Type B pancreatic cell (in vitro differentiated cells): ENCODE measurements at regions not wholly inside any gene's neighbourhood (a gene's known extent, or its start where the extent isn't known, plus 50 kb on each side); places are given as distances from the start of the nearest gene placed in this dataset.

Source experiments
- DNase-seq: peaks from one replicate; pipeline ENCODE4 v3.0.0; 2021; ENCODE audit warnings: mixed read lengths; ENCODE audit not compliant: unreplicated experiment; ENCODE audit errors: extremely low spot score
- H3K27ac Mint-ChIP-seq: 2 replicates; pipeline ENCODE4 v1.8.0; 2021; ENCODE audit warnings: mild to moderate bottlenecking, mixed read lengths
- H3K27me3 Mint-ChIP-seq: 2 replicates; pipeline ENCODE4 v1.8.0; 2021; ENCODE audit warnings: mixed read lengths
- H3K36me3 Mint-ChIP-seq: 2 replicates; pipeline ENCODE4 v1.8.0; 2021; ENCODE audit warnings: mixed read lengths
- H3K4me1 Mint-ChIP-seq: one replicate; pipeline ENCODE4 v1.8.0; 2021; ENCODE audit warnings: mixed read lengths; ENCODE audit not compliant: unreplicated experiment
- H3K4me3 Mint-ChIP-seq: 2 replicates; pipeline ENCODE4 v1.8.0; 2021; ENCODE audit warnings: mild to moderate bottlenecking, mixed read lengths
- H3K9me3 Mint-ChIP-seq: 2 replicates; pipeline ENCODE4 v1.8.0; 2021; ENCODE audit warnings: mixed read lengths
- TF ChIP-seq, protein P1 (sequence below): fragments of 200-600 bp; sonication (generic); conservative IDR thresholded peaks from 2 replicates; pipeline ENCODE4 v1.5.0; 2021; ENCODE audit warnings: antibody characterized with exemption, mild to moderate bottlenecking

DNA sequence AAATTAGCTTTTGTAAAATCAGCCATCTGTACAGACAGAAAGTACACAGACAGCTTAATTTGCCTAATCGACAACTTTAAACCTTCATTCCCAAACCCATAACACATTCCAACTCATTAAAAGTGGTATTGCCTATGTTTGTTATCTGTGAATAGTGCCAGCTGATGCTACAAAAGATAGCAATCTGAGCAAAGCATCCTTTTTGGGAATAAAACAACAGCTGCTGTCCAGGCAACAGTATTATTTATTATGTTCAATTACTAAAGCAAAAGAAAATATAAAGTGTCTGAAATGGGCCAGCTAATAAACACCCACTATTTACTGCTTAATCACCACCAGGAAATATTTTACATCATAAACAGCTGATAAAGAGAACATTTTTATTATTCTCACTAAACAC lies 134.8 kb upstream of the ABI3BP start:
- Mint-ChIP-seq H3K9me3 (no peaks in the 10 kb centered on the region), H3K4me3 (no peak overlapping the region), H3K4me1 (no peaks in the 10 kb centered on the region), H3K36me3 (no peaks in the 10 kb centered on the region), H3K27ac (no peak overlapping the region), H3K27me3 (peaks cover 4% of the 10 kb centered on the region)
- no peak for DNase-seq
- TF ChIP-seq, protein P1, sequence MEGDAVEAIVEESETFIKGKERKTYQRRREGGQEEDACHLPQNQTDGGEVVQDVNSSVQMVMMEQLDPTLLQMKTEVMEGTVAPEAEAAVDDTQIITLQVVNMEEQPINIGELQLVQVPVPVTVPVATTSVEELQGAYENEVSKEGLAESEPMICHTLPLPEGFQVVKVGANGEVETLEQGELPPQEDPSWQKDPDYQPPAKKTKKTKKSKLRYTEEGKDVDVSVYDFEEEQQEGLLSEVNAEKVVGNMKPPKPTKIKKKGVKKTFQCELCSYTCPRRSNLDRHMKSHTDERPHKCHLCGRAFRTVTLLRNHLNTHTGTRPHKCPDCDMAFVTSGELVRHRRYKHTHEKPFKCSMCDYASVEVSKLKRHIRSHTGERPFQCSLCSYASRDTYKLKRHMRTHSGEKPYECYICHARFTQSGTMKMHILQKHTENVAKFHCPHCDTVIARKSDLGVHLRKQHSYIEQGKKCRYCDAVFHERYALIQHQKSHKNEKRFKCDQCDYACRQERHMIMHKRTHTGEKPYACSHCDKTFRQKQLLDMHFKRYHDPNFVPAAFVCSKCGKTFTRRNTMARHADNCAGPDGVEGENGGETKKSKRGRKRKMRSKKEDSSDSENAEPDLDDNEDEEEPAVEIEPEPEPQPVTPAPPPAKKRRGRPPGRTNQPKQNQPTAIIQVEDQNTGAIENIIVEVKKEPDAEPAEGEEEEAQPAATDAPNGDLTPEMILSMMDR = no peak

DNA sequence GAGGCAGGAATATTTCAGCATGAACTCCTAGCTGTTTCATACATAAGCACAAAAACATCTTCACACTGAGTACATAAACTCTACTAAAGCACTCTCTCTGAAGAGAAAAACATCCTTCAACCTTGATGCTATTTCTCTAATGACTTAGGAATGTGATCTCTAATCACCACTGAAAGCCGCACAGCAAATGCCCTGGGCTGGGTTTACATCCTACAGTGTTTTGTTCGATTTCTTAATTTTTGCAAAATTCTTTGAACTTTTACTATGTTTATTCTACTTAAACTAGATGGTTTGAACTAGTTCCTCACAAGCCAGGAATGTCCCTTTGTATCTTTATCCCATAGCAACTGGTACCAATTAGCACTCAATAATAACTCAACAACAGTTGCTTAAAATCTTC lies 130.9 kb upstream of the ABI3BP start:
- H3K27me3 Mint-ChIP-seq = no peaks in the 10 kb centered on the region
- no peaks in the 10 kb centered on the region for H3K4me1 Mint-ChIP-seq
- no peaks in the 10 kb centered on the region for H3K9me3 Mint-ChIP-seq
- no peak overlapping the region for H3K4me3 Mint-ChIP-seq
- no peaks in the 10 kb centered on the region for H3K36me3 Mint-ChIP-seq
- no peak for DNase-seq
- no peak overlapping the region for H3K27ac Mint-ChIP-seq
- TF ChIP-seq, protein P1 = no peak

DNA sequence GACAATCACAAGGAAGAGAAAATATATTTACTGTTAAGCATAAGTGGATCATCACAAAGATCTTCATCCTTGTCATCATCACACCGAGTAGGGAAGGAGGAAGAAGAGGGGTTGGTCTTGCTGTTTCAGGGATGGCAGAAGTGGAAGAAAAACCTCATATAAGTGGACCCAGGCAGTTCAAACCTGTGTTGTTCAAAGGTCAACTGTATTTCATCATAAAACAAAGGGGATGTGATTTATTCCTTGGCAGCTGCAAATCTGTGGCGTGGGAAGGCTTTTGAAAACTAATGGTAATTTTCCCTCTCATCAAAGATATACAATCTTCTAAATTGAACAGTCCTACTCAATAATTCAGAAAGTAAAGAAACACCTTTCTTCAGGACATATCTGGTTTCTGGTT lies 129.9 kb upstream of the ABI3BP start:
- Mint-ChIP-seq H3K36me3 (no peaks in the 10 kb centered on the region), H3K9me3 (no peaks in the 10 kb centered on the region), H3K27me3 (no peaks in the 10 kb centered on the region), H3K4me1 (no peaks in the 10 kb centered on the region), H3K27ac (no peak overlapping the region), H3K4me3 (no peak overlapping the region)
- DNase-seq = no peak
- TF ChIP-seq, protein P1 = no peak

DNA sequence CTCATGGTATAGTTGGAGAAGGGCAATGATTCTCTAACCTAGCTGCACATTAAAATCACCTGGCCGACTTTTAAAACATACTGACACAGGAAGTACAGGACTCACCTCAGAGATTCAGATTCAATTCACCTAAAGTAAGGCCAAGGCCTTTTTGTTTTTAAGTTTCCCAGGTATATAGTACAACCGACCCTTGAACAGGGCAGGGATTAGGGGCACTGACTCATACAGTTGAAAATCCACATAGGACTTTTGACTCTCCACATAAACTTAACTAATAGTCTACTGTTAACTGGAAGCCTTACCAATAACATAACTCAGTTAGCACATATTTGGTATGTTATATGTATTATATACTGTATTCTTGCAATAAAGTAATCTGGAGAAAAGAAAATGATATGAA lies 129.5 kb upstream of the ABI3BP start:
- no peaks in the 10 kb centered on the region for H3K36me3 Mint-ChIP-seq
- TF ChIP-seq, protein P1 = no peak
- H3K27ac Mint-ChIP-seq = no peak overlapping the region
- no peaks in the 10 kb centered on the region for H3K9me3 Mint-ChIP-seq
- no peak overlapping the region for H3K4me3 Mint-ChIP-seq
- no peak for DNase-seq
- no peaks in the 10 kb centered on the region for H3K27me3 Mint-ChIP-seq
- no peaks in the 10 kb centered on the region for H3K4me1 Mint-ChIP-seq

DNA sequence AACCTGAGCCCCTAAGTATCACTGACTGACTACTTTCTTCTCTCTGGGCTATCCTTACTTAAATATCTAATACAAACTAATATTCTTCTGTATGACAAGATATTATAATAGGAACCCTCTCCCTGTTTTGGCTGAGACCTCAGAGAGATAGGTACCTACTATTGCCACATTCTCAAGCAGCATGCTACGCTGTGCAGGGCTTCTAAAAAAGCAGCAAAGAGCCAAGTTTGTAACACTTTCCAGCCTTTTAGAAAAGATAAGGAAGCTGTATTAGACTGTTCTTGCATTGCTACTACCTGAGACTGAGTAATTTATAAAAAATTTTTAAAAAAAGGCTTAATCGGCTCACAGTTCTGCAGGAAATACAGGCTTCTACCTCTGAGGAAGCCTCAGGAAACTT lies 126.8 kb upstream of the ABI3BP start:
- no peak overlapping the region for H3K27ac Mint-ChIP-seq
- no peaks in the 10 kb centered on the region for H3K9me3 Mint-ChIP-seq
- H3K4me1 Mint-ChIP-seq = no peaks in the 10 kb centered on the region
- DNase-seq = no peak
- no peaks in the 10 kb centered on the region for H3K36me3 Mint-ChIP-seq
- TF ChIP-seq, protein P1 = no peak
- no peak overlapping the region for H3K4me3 Mint-ChIP-seq
- no peaks in the 10 kb centered on the region for H3K27me3 Mint-ChIP-seq

DNA sequence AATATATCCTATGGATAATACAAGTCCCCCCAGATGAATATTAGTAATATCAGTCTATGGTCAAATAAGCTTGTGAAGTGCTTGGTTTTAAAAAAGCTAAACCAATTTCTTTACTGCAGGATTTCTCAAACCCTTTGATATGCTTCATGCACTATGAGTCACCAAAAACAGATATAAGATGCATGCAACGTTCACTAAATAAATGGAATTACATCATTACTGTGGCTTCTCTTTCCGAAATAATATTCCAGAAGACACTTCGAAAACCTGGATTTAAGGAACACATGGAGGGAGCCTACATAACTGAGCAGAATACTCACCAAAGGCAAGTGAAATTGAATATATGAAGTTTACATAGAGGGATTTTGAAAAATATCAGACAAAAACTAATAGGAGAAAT lies 126.3 kb upstream of the ABI3BP start:
- H3K9me3 Mint-ChIP-seq = no peaks in the 10 kb centered on the region
- H3K4me3 Mint-ChIP-seq = no peak overlapping the region
- H3K36me3 Mint-ChIP-seq = no peaks in the 10 kb centered on the region
- TF ChIP-seq, protein P1 = no peak
- DNase-seq = no peak
- no peaks in the 10 kb centered on the region for H3K27me3 Mint-ChIP-seq
- no peaks in the 10 kb centered on the region for H3K4me1 Mint-ChIP-seq
- no peak overlapping the region for H3K27ac Mint-ChIP-seq
